ENCODE measurements at regions not wholly inside any gene's neighbourhood (a gene's known extent, or its start where the extent isn't known, plus 50 kb on each side); places are given as distances from the start of the nearest gene placed in this dataset.

DNA sequence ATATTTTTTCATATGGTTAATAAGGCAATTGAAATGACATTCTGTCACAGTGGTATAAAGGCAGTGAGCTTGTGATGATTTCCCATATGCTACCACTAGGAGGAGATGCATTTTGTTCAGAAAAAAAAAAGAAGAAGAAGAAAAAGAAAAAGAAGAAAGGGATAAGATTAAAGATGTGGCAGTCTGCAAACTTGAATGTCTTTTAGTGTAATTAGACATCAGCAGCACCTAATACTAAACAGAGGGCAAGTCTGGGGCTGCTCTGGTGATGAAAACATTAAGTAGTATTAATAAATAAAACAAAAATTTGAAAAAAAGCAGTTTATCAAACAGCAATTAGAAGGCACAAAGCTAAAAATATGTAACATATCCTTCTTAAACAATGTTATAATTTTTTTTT lies 95.4 kb upstream of the DEFB112 start:
- H3K4me3 ChIP-seq (ENCODE audit: low read depth, low read length), result no peak overlapping the region

DNA sequence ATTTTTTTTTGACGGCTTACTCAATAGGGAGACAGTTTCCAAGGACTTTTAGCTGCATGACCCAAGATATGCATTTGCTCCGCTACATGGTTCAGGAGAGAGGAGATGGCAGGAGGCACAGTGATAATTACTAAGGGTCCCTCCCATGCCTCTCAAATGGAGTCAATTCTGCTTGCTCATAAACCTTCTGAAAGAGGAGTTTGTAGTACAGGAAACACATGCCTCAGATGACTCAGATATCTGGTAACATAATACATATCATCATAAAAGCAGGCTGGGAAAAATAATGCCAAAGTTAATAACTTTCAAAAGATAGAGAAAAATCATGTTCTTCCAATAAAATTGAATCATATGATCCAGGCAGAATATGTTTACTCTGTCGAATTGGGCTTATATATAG lies 97.6 kb upstream of the DEFB112 start:
- no peak overlapping the region for H3K4me3 ChIP-seq (ENCODE audit: low read depth, low read length)
- no peak for DNase-seq
- no peaks in the 10 kb centered on the region for H3K27me3 ChIP-seq
- no peaks in the 10 kb centered on the region for H3K9me3 ChIP-seq
- H3K4me1 ChIP-seq, result no peaks in the 10 kb centered on the region
- TF ChIP-seq, protein P1, sequence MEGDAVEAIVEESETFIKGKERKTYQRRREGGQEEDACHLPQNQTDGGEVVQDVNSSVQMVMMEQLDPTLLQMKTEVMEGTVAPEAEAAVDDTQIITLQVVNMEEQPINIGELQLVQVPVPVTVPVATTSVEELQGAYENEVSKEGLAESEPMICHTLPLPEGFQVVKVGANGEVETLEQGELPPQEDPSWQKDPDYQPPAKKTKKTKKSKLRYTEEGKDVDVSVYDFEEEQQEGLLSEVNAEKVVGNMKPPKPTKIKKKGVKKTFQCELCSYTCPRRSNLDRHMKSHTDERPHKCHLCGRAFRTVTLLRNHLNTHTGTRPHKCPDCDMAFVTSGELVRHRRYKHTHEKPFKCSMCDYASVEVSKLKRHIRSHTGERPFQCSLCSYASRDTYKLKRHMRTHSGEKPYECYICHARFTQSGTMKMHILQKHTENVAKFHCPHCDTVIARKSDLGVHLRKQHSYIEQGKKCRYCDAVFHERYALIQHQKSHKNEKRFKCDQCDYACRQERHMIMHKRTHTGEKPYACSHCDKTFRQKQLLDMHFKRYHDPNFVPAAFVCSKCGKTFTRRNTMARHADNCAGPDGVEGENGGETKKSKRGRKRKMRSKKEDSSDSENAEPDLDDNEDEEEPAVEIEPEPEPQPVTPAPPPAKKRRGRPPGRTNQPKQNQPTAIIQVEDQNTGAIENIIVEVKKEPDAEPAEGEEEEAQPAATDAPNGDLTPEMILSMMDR (IDR thresholded peaks at IDR 0.05; ENCODE audit: low read depth, low read length), result no peak
- H3K36me3 ChIP-seq, result no peaks in the 10 kb centered on the region

More for the DNA sequence above, 95.4 kb upstream of the DEFB112 start:
- no peaks in the 10 kb centered on the region for H3K27me3 ChIP-seq
- no peaks in the 10 kb centered on the region for H3K36me3 ChIP-seq
- H3K9me3 ChIP-seq, result no peaks in the 10 kb centered on the region
- DNase-seq, result no peak
- H3K4me1 ChIP-seq, result no peaks in the 10 kb centered on the region
- TF ChIP-seq, protein P1 (IDR thresholded peaks at IDR 0.05; ENCODE audit: low read depth, low read length), result peak; percentile 50

DNA sequence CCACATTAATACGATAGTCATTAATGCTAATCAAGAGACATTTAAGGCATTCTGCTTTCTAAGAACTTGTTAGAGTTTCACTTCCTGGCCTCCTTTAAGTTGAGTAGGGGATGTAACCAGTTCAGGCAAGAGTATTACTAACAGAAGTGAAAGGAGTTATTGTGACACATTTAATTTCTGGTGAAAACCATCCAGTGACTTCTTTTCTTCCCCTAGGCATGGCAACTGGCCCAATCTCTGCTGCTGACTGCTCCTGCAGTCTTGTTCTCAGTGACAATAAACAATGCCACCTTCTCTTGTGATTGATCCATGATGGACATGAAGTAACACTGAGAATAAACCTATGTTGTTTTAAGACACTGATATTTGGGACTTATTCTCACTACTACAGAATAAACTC lies 130.9 kb upstream of the DEFB112 start:
- no peak for DNase-seq
- Histone ChIP-seq H3K4me3 (ENCODE audit: low read depth, low read length) (no peak overlapping the region), H3K27me3 (no peaks in the 10 kb centered on the region), H3K36me3 (no peaks in the 10 kb centered on the region), H3K4me1 (no peaks in the 10 kb centered on the region), H3K9me3 (no peaks in the 10 kb centered on the region)
- TF ChIP-seq, protein P1 (IDR thresholded peaks at IDR 0.05; ENCODE audit: low read depth, low read length), result no peak

DNA sequence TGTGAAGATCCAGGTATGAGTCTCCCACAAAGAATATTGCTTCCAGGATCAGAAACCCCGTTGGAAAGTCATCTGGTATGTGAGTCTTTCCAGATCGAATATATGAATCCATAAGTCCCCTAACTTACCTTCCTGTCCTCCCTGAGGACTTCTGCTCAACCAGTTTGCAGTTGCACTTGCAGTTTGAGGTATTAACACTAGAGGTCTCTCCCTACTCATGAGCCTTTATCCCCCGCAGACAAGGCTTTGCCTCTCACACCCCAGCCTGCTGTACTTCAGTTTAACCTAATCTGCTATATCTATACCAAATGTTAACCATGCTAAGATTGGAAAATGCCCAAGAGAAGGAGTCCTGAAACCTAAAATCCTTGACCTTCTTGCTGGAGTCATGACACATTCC lies 135.3 kb upstream of the DEFB112 start:
- Histone ChIP-seq H3K4me3 (ENCODE audit: low read depth, low read length) (no peak overlapping the region), H3K36me3 (no peaks in the 10 kb centered on the region), H3K4me1 (no peaks in the 10 kb centered on the region), H3K27me3 (no peaks in the 10 kb centered on the region; the same call in 1 of the 2 replicates), H3K9me3 (no peaks in the 10 kb centered on the region)
- peak; percentile 4 for DNase-seq
- TF ChIP-seq, protein P1 (IDR thresholded peaks at IDR 0.05; ENCODE audit: low read depth, low read length), result peak; percentile 43

DNA sequence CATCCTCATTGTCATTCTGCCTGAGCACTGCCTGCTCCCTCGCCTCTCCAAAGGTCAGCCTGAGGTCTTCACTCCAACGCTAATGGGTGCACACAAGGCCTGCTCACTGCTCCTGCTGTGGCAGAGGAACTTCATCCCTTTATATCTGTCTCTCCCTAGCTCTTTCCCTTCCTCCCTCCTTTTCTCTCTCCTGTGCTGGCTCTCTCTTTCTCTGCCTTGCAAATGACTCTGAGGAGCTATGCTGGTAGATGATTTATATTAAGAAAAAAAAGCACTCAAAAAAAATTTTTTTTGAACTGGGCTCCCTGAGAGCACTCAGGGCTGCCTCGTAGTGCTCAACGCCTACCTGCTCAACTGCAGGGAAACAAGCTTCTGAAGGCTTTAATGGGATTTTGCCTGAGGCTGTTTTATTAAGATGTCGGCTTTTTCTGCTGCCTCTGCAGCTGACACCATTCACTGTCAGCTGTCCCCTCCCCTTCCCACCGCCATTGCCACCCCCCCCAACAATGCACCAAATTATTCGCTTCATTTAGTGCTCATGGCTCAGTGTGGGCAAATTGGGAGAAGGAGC lies 137.7 kb upstream of the DEFB112 start:
- TF ChIP-seq, protein P1 (IDR thresholded peaks at IDR 0.05; ENCODE audit: low read depth, low read length), result no peak
- no peaks in the 10 kb centered on the region for H3K9me3 ChIP-seq
- no peaks in the 10 kb centered on the region for H3K36me3 ChIP-seq
- H3K4me1 ChIP-seq, result no peaks in the 10 kb centered on the region
- DNase-seq, result no peak
- H3K4me3 ChIP-seq (ENCODE audit: low read depth, low read length), result no peak overlapping the region
- no peaks in the 10 kb centered on the region; the same call in 1 of the 2 replicates for H3K27me3 ChIP-seq

DNA sequence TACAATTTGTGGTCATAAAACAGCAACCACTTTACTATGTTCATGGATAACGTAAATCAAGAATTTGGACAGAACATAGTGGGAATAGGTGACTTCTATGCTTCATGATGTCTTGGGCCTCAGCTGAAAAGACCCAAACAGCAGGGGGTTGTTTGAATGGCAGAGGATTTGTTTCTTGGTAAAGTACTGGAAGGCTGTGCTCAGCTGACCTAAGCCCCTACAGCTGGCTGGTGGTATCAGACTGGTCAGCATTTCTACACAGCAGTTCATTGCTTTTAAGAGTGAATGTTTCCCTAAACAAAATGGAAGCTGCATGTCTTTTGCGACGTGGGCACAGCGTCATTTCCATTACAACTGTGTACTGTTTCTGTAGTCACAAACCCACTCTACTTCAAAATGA lies 148.5 kb upstream of the DEFB112 start:
- H3K36me3 ChIP-seq, result no peaks in the 10 kb centered on the region
- TF ChIP-seq, protein P1 (IDR thresholded peaks at IDR 0.05; ENCODE audit: low read depth, low read length), result no peak
- DNase-seq, result no peak
- no peaks in the 10 kb centered on the region for H3K4me1 ChIP-seq
- H3K4me3 ChIP-seq (ENCODE audit: low read depth, low read length), result no peak overlapping the region
- no peaks in the 10 kb centered on the region for H3K27me3 ChIP-seq
- H3K9me3 ChIP-seq, result no peaks in the 10 kb centered on the region

All from BE2C (cell line).